Nephron (organoid): ENCODE measurements at regions not wholly inside any gene's neighbourhood (a gene's known extent, or its start where the extent isn't known, plus 50 kb on each side); places are given as distances from the start of the nearest gene placed in this dataset.
"Not testable (repeated sequence)": the region's sequence is repeated elsewhere in the genome, so short reads cannot be mapped to it uniquely, and the experiment has no call there.

Experiments
- H3K27ac Mint-ChIP-seq, 3 experiments: 2 replicates each; pipeline ENCODE4 v1.8.0; 2020; ENCODE audit warnings: mixed read lengths in 3 of 3, mild to moderate bottlenecking in 2 of 3, moderate library complexity in 1 of 3
- H3K27me3 Mint-ChIP-seq: 2 replicates; pipeline ENCODE4 v1.8.0; 2021; ENCODE audit warnings: low read depth, mild to moderate bottlenecking, moderate library complexity, mixed read lengths
- H3K36me3 Mint-ChIP-seq: 2 replicates; pipeline ENCODE4 v1.8.0; 2020; ENCODE audit warnings: low read depth, mixed read lengths
- H3K4me1 Mint-ChIP-seq: 2 replicates; pipeline ENCODE4 v1.8.0; 2020; ENCODE audit warnings: mixed read lengths
- H3K4me3 Mint-ChIP-seq, 3 experiments: 2 replicates each; pipeline ENCODE4 v1.8.0; 2020; ENCODE audit warnings: mild to moderate bottlenecking in 3 of 3, mixed read lengths in 3 of 3, moderate library complexity in 2 of 3
- H3K9me3 Mint-ChIP-seq: 2 replicates; pipeline ENCODE4 v1.8.0; 2020; ENCODE audit warnings: mixed read lengths
- TF ChIP-seq, protein P1 (sequence below), 3 experiments: fragments of 200-600 bp; sonication (generic); IDR thresholded peaks; one replicate each; pipeline ENCODE4 v1.5.0; 2021; ENCODE audit warnings: antibody characterized with exemption in 3 of 3; ENCODE audit not compliant: unreplicated experiment in 3 of 3

- H3K4me1 Mint-ChIP-seq = peaks cover 1% of the 10 kb centered on the region
Observed at GRCh38 chr6:20340068-20340848, 61.4 kb upstream of the E2F3 start.

GRCh38 chr6:20341096-20341495 lies 60.6 kb upstream of the E2F3 start:
- Mint-ChIP-seq H3K27me3 (no peaks in the 10 kb centered on the region), H3K4me1 (no peaks in the 10 kb centered on the region), H3K36me3 (no peaks in the 10 kb centered on the region), H3K27ac (no peak overlapping the region), H3K4me3 (no peak overlapping the region), H3K9me3 (no peaks in the 10 kb centered on the region)
- TF ChIP-seq, protein P1, sequence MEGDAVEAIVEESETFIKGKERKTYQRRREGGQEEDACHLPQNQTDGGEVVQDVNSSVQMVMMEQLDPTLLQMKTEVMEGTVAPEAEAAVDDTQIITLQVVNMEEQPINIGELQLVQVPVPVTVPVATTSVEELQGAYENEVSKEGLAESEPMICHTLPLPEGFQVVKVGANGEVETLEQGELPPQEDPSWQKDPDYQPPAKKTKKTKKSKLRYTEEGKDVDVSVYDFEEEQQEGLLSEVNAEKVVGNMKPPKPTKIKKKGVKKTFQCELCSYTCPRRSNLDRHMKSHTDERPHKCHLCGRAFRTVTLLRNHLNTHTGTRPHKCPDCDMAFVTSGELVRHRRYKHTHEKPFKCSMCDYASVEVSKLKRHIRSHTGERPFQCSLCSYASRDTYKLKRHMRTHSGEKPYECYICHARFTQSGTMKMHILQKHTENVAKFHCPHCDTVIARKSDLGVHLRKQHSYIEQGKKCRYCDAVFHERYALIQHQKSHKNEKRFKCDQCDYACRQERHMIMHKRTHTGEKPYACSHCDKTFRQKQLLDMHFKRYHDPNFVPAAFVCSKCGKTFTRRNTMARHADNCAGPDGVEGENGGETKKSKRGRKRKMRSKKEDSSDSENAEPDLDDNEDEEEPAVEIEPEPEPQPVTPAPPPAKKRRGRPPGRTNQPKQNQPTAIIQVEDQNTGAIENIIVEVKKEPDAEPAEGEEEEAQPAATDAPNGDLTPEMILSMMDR (IDR thresholded peaks at IDR 0.05; ENCODE audit: unreplicated experiment in 3 of 3) = no peak

More at GRCh38 chr6:20340068-20340848, 61.4 kb upstream of the E2F3 start:
- TF ChIP-seq, protein P1 (IDR thresholded peaks at IDR 0.05; ENCODE audit: unreplicated experiment in 3 of 3) = no peak
- Mint-ChIP-seq H3K36me3 (no peaks in the 10 kb centered on the region), H3K27me3 (no peaks in the 10 kb centered on the region), H3K4me3 (no peak overlapping the region), H3K9me3 (no peaks in the 10 kb centered on the region), H3K27ac (no peak overlapping the region)

GRCh38 chr6:20341564-20341963 lies 60.1 kb upstream of the E2F3 start:
- no peak overlapping the region for H3K27ac Mint-ChIP-seq

GRCh38 chr6:20346948-20347347 lies 54.7 kb upstream of the E2F3 start:
- not testable (repeated sequence) for H3K36me3 Mint-ChIP-seq, H3K27ac Mint-ChIP-seq, H3K4me1 Mint-ChIP-seq, H3K4me3 Mint-ChIP-seq, H3K27me3 Mint-ChIP-seq, H3K9me3 Mint-ChIP-seq

More at GRCh38 chr6:20341564-20341963, 60.1 kb upstream of the E2F3 start:
- TF ChIP-seq, protein P1 (IDR thresholded peaks at IDR 0.05; ENCODE audit: unreplicated experiment in 3 of 3) = no peak
- H3K36me3 Mint-ChIP-seq = no peaks in the 10 kb centered on the region
- no peak overlapping the region for H3K4me3 Mint-ChIP-seq
- no peaks in the 10 kb centered on the region for H3K4me1 Mint-ChIP-seq
- H3K27me3 Mint-ChIP-seq = no peaks in the 10 kb centered on the region
- H3K9me3 Mint-ChIP-seq = no peaks in the 10 kb centered on the region

GRCh38 chr6:20348041-20348440 lies 53.6 kb upstream of the E2F3 start:
- H3K9me3 Mint-ChIP-seq = peaks cover under 1% of the 10 kb centered on the region
- H3K4me3 Mint-ChIP-seq = no peak overlapping the region
- H3K4me1 Mint-ChIP-seq = no peaks in the 10 kb centered on the region
- no peaks in the 10 kb centered on the region for H3K27me3 Mint-ChIP-seq
- TF ChIP-seq, protein P1 (IDR thresholded peaks at IDR 0.05; ENCODE audit: unreplicated experiment in 3 of 3) = no peak
- no peak overlapping the region for H3K27ac Mint-ChIP-seq
- no peaks in the 10 kb centered on the region for H3K36me3 Mint-ChIP-seq

DNA sequence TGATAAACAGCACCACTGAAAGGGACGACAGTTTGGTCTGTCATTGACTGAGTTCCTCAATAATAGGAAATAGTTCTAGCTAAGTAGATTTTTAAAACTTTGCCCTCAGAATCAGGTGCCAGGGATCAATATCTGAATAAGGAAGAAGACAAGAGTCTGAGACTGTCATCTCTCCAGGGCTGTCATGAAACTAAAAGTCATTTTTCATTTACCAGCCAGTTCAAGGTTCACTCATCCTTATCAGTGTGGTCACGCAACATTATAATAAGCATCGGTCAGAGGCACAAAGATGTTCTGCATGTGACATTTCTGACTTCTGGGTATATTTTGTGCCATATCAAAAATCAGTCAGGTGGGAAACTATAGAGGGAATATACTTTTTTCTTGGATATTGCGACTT lies 52.5 kb upstream of the E2F3 start:
- H3K9me3 Mint-ChIP-seq = peaks cover 3% of the 10 kb centered on the region
- no peaks in the 10 kb centered on the region for H3K36me3 Mint-ChIP-seq
- TF ChIP-seq, protein P1 (IDR thresholded peaks at IDR 0.05; ENCODE audit: unreplicated experiment in 3 of 3) = no peak
- no peak overlapping the region for H3K4me3 Mint-ChIP-seq
- H3K27me3 Mint-ChIP-seq = no peaks in the 10 kb centered on the region
- H3K27ac Mint-ChIP-seq = no peak overlapping the region
- no peaks in the 10 kb centered on the region for H3K4me1 Mint-ChIP-seq
